ENCODE measurements at regions not wholly inside any gene's neighbourhood (a gene's known extent, or its start where the extent isn't known, plus 50 kb on each side); places are given as distances from the start of the nearest gene placed in this dataset.

GRCh38 chr11:97325693-97326092, 935.9 kb downstream of the JRKL start:
- Histone ChIP-seq H3K4me2 (ENCODE audit: insufficient read depth, low read length) (no peak overlapping the region), H3K9me1 (ENCODE audit: control insufficient read depth, insufficient read depth, low read length) (no peaks in the 10 kb centered on the region), H3K27me3 (ENCODE audit: control insufficient read depth in 2 of 2, insufficient read depth in 2 of 2, low read length in 2 of 2) (no peaks in the 10 kb centered on the region), H4K20me1 (replicated peaks; ENCODE audit: control insufficient read depth, insufficient read depth, low read length) (no peaks in the 10 kb centered on the region), H3K9ac (ENCODE audit: insufficient read depth in 1 of 2, low read depth in 2 of 2, low read length in 2 of 2) (no peak overlapping the region), H3K9me3 (replicated peaks; ENCODE audit: control insufficient read depth, insufficient read depth, low read depth, low read length) (no peaks in the 10 kb centered on the region), H3K27ac (ENCODE audit: extremely low read depth, low read depth, low read length) (no peak overlapping the region), H3K4me3 (no peak overlapping the region), H3K4me1 (replicated peaks in 1 of 2; ENCODE audit: control insufficient read depth in 2 of 2, insufficient read depth in 2 of 2, low read length in 2 of 2) (no peaks in the 10 kb centered on the region), H2AFZ (ENCODE audit: low read depth, low read length) (no peak overlapping the region), H3K36me3 (ENCODE audit: control insufficient read depth, insufficient read depth, low read length) (no peaks in the 10 kb centered on the region), H3K79me2 (ENCODE audit: control insufficient read depth, insufficient read depth, low read length) (no peaks in the 10 kb centered on the region)
- CTCF ChIA-PET (ENCODE audit: low intra/inter-chr PET ratio), result no interaction called here
- 0% methylated on average over 2 of the region's 2 CpGs for WGBS (ENCODE audit: insufficient coverage, low coverage, missing lambda C conversion rate)
- POLR2A ChIA-PET, result no interaction called here
- no peak for ATAC-seq
- BruUV-seq (replicated peaks), result no TSS peak
- intact Hi-C loops (cut with micrococcal nuclease), result no loop called here
- in situ Hi-C loops (cut with MboI), result no loop called here
- FAIRE-seq, result no peak
- no peak for DNase-seq (ENCODE audit: extremely low read depth in 1 of 4, low spot score in 3 of 4)
- TF ChIP-seq GABPA (tag; conservative IDR thresholded peaks at IDR 0.05; ENCODE audit: low read depth) (no peak), MLLT1 (IDR thresholded peaks at IDR 0.05) (no peak), PCBP2 (IDR thresholded peaks at IDR 0.05; ENCODE audit: low read depth, low read length, poor library complexity, severe bottlenecking) (no peak), PHF20 (IDR thresholded peaks at IDR 0.05; ENCODE audit: partially characterized antibody) (no peak), PRDM10 (IDR thresholded peaks at IDR 0.05; ENCODE audit: partially characterized antibody) (no peak), BRF1 (IDR thresholded peaks at IDR 0.05; ENCODE audit: borderline replicate concordance, extremely low read depth, insufficient read length) (no peak), RAD51 (IDR thresholded peaks at IDR 0.05; ENCODE audit: borderline replicate concordance, low read depth) (no peak), ZNF3 (CRISPR knock-in tag; IDR thresholded peaks at IDR 0.05) (no peak), ZNF431 (CRISPR knock-in tag; IDR thresholded peaks at IDR 0.05) (no peak), ETV1 (tag; conservative IDR thresholded peaks at IDR 0.05; ENCODE audit: low read depth) (no peak), XRCC4 (IDR thresholded peaks at IDR 0.05; ENCODE audit: extremely low read depth, insufficient read depth, insufficient read length) (no peak), U2AF2 (optimal IDR thresholded peaks at IDR 0.05; ENCODE audit: low read depth, low read length) (no peak)
- TF ChIP-seq, protein P1, sequence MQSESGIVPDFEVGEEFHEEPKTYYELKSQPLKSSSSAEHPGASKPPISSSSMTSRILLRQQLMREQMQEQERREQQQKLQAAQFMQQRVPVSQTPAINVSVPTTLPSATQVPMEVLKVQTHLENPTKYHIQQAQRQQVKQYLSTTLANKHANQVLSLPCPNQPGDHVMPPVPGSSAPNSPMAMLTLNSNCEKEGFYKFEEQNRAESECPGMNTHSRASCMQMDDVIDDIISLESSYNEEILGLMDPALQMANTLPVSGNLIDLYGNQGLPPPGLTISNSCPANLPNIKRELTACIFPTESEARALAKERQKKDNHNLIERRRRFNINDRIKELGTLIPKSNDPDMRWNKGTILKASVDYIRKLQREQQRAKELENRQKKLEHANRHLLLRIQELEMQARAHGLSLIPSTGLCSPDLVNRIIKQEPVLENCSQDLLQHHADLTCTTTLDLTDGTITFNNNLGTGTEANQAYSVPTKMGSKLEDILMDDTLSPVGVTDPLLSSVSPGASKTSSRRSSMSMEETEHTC (IDR thresholded peaks at IDR 0.05), result no peak
- TF ChIP-seq, protein P2, sequence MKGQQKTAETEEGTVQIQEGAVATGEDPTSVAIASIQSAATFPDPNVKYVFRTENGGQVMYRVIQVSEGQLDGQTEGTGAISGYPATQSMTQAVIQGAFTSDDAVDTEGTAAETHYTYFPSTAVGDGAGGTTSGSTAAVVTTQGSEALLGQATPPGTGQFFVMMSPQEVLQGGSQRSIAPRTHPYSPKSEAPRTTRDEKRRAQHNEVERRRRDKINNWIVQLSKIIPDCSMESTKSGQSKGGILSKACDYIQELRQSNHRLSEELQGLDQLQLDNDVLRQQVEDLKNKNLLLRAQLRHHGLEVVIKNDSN (CRISPR knock-in tag; IDR thresholded peaks at IDR 0.05), result no peak
- TF ChIP-seq, protein P3, sequence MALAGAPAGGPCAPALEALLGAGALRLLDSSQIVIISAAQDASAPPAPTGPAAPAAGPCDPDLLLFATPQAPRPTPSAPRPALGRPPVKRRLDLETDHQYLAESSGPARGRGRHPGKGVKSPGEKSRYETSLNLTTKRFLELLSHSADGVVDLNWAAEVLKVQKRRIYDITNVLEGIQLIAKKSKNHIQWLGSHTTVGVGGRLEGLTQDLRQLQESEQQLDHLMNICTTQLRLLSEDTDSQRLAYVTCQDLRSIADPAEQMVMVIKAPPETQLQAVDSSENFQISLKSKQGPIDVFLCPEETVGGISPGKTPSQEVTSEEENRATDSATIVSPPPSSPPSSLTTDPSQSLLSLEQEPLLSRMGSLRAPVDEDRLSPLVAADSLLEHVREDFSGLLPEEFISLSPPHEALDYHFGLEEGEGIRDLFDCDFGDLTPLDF (CRISPR knock-in tag; IDR thresholded peaks at IDR 0.05), result no peak

Data from K562 (cell line).